ENCODE measurements at regions not wholly inside any gene's neighbourhood (a gene's known extent, or its start where the extent isn't known, plus 50 kb on each side); places are given as distances from the start of the nearest gene placed in this dataset.

DNA sequence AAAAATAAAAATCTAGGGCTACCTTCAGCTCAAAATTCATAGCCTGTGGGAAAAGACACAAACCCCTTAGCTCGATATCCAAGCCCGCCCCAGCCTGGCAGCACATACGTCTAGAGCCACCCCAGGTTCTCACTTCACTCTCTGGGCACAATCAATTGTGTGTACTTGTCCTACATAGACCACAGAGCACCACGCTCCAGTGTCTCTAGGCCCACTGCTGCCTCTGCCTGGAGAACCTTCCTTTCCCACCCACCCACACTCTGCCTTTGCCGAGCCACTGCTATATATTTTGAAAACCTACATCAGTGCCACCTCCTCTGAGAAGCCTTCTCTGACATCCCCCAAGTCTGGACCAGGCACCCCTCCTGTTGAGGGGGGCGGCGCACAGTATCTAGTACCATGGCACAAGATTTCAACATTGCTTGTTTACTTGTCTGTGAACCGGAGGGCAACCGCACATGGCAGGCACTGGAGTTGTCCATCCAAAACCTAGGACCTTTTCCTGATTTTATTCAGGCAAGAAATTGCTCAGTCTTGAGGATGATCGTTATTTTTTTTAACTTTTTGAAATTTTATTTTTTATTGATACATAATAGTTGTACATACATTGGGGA lies 141.5 kb downstream of the UNC5CL start:
- no peak for TF ChIP-seq CTCF (IDR thresholded peaks at IDR 0.05)
- no peak for DNase-seq (ENCODE audit: low spot score)
- ATAC-seq (ENCODE audit: low FRiP score), result no peak

DNA sequence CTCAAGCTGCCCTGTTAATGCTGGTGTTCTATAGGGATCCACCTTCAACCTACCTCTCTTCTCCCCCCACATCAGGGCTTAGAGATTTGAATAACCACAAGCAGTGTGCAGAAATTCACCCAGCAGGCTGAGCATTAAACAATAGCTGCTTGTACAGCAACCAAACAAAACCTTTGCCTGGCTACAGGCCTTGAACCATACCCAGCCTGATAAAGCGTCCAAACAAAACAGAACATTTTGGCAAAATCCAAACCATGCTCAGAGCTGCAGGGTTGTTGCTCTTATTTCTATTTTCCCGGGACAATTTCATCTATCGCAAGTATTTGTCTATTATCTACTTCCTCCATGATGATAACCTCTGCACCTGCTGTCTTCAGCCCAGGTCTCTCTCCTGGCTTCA lies 142.3 kb downstream of the UNC5CL start:
- DNase-seq (ENCODE audit: low spot score), result no peak
- TF ChIP-seq CTCF (IDR thresholded peaks at IDR 0.05), result no peak
- no peak for ATAC-seq (ENCODE audit: low FRiP score)

DNA sequence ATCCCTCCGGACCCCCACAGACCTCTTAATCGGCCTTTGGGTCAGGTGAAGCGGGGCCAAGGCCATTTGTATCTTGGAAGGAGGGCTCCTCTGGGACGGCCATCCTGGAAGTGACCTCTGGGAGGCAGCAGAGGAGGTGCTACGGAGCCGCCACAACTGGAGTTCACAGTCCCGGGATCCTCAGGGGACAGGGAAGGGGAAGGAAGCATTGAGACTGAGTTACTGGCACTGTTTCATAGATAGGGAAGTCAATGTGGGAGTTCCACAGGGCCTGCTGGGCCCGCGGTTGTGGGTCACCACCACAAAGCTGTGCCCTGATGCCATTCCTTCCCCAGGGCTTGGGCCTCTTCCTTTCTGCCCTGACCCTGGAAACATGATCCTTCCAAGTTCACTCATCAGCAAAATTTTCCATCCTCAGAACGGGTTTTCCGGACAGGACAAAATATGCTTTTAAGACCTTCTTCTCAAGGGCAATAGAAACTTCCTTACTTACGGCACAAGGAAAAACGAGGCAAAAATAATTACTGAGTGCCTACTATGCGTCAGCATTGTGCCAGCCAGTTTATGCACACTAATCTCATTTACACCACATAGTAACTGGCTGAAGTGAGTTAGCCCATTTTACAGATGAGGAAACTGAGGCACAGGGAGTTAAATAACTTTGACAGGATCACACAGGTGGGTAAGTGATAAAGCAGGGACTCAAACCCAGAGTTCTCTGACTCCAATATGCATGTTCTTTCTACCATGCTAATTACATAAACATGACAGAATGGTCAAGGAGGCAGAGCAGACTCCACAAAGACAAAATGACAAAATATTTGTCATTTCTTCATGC lies 143.8 kb downstream of the UNC5CL start:
- TF ChIP-seq CTCF (IDR thresholded peaks at IDR 0.05), result no peak
- no peak for ATAC-seq (ENCODE audit: low FRiP score)
- no peak for DNase-seq (ENCODE audit: low spot score)

DNA sequence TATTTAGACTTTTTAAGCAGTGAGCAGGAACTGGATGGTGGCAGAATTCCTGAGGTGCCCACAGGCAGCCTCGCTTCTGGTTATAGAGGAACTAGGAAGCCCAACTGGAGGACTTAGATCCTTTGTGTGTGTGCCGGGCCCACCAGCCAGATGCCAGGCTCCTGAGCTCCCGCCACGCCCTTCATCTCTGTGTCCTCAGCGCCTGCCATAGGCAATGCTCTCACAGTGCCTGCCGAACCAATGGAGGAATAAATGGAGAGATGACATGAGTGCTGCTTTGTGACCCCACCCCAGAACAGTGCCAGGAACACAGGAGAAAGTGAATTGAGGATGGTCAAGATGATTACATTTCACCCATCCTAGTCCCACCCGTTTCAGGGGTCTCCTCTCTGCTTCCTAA lies 146.0 kb downstream of the UNC5CL start:
- ATAC-seq (ENCODE audit: low FRiP score) (no peak), DNase-seq (ENCODE audit: low spot score) (no peak)
- no peak for TF ChIP-seq CTCF (IDR thresholded peaks at IDR 0.05)

DNA sequence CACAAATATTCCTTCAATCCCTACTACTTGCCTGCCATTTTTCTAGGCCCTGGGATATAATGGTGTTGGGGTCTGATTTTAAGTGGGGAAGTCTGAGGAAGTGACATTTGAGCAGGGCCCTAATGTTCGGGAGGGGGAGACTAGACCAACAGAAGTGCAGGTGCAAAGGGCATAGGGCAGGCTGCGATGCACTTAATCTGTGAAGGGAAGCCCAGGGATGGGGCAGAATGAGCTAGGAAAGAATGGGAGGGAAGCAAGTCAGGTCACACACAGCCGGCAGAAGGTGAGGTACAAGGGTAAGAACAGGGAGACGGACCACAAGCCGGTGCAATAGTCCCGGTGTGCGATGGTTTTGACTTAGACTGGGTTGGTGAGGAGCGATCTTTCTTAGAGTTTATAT lies 146.8 kb downstream of the UNC5CL start:
- no peak for TF ChIP-seq CTCF (IDR thresholded peaks at IDR 0.05)
- no peak for ATAC-seq (ENCODE audit: low FRiP score)
- no peak for DNase-seq (ENCODE audit: low spot score)

DNA sequence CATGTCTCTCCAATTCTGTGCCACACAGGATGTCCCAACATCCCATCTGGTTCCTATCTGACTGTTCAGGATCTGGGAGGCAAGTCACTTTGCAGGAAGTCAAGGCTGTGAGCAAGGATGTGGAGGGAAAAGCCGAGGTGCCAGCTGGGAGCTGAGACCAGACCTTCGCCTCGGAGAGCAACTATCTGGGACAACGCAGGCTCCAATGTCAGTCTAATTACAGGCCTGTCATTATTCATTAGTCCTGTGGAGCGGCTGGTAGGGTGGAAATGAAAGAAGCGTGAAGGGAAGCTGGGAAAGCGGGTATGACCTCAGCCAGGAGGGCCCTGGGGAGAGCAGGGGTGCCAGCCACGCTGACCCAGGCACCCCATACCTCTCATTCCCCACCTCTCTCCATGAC lies 147.3 kb downstream of the UNC5CL start:
- ATAC-seq (ENCODE audit: low FRiP score) (no peak), DNase-seq (ENCODE audit: low spot score) (no peak)
- no peak for TF ChIP-seq CTCF (IDR thresholded peaks at IDR 0.05)

DNA sequence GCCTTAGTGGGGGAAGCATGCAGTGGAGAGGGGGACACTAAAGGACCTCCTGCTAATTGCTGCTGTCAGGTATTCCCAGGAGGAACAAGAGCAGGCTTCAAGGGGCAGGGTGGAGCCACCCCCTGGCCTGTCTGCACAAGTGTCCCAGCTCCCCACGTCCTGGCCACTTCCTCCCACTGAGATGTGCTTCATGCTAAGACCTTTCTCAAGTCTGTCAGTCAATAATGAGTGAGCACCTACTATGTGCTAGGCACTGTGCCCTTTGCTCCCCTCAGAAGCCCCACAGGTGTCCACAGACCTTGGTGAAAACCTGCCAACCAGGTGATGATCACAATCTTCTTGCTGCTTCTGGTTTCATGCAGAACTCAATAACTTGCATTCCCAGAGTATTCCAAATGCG lies 147.9 kb downstream of the UNC5CL start:
- DNase-seq (ENCODE audit: low spot score), result no peak
- TF ChIP-seq CTCF (IDR thresholded peaks at IDR 0.05), result no peak
- no peak for ATAC-seq (ENCODE audit: low FRiP score)

Measured in omental fat pad (tissue), 3 donors.